NB4 (cell line): ENCODE measurements at regions not wholly inside any gene's neighbourhood (a gene's known extent, or its start where the extent isn't known, plus 50 kb on each side); places are given as distances from the start of the nearest gene placed in this dataset.

Experiments used
- DNase-seq: peaks from one replicate; pipeline ENCODE4 v3.0.0; 2010; ENCODE audit warnings: low read depth
- H3K4me3 ChIP-seq: one replicate; pipeline ENCODE4 v1.5.1; 2011; ENCODE audit warnings: mild to moderate bottlenecking, low read depth, low read length, moderate library complexity
- CTCF ChIP-seq: IDR thresholded peaks from one replicate; pipeline ENCODE4 v1.5.1; 2012; ENCODE audit warnings: low read depth, low read length
- MAX ChIP-seq: IDR thresholded peaks from 2 replicates; pipeline ENCODE4 v1.6.1; 2011; ENCODE audit warnings: low read depth, low read length
- MYC ChIP-seq: IDR thresholded peaks from 2 replicates; pipeline ENCODE4 v1.6.1; 2011; ENCODE audit warnings: low read depth, low read length
- POLR2A ChIP-seq: IDR thresholded peaks from 2 replicates; pipeline ENCODE4 v1.6.1; 2011; ENCODE audit warnings: mild to moderate bottlenecking; ENCODE audit not compliant: insufficient read length; ENCODE audit errors: extremely low read depth

DNA sequence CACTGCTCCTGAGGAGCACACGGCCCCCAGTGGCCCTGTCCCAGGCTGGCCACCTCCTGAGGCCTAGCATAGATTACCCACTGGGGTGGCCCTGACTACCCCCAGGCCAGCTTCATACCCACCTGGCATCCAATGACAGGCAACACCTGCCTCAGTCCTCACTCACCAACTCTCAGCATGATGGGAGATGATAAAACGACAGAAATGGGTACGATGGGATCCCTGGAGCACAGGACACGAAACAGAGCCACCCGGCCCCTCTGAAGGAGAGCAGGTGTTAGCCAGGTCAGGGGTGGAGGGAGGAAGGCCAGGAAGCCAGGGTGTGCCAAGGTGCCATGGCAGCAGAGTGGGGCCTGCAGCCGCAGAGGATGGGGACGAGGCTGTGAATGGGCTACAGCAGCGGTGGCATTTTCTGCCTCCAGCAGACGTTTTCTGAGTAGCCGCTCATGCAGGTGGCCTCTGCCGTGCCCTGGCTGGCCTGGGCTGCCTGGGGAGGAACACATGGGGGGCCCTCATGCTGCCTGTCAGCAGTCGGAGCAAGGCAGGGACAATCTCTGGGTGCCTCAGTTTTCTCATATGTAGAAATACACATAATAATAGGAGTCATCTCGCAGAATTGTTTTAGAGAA is 50.2 kb upstream of the FGF3 start:
- no peak overlapping the region for H3K4me3 ChIP-seq
- DNase-seq = no peak
- TF ChIP-seq POLR2A (no peak), MAX (no peak), MYC (no peak), CTCF (no peak)

GRCh38 chr11:69870766-69871165 is 51.5 kb upstream of the FGF3 start:
- no peak overlapping the region for H3K4me3 ChIP-seq
- TF ChIP-seq POLR2A (no peak), MAX (no peak), MYC (no peak), CTCF (no peak)
- peak; percentile 23 for DNase-seq

DNA sequence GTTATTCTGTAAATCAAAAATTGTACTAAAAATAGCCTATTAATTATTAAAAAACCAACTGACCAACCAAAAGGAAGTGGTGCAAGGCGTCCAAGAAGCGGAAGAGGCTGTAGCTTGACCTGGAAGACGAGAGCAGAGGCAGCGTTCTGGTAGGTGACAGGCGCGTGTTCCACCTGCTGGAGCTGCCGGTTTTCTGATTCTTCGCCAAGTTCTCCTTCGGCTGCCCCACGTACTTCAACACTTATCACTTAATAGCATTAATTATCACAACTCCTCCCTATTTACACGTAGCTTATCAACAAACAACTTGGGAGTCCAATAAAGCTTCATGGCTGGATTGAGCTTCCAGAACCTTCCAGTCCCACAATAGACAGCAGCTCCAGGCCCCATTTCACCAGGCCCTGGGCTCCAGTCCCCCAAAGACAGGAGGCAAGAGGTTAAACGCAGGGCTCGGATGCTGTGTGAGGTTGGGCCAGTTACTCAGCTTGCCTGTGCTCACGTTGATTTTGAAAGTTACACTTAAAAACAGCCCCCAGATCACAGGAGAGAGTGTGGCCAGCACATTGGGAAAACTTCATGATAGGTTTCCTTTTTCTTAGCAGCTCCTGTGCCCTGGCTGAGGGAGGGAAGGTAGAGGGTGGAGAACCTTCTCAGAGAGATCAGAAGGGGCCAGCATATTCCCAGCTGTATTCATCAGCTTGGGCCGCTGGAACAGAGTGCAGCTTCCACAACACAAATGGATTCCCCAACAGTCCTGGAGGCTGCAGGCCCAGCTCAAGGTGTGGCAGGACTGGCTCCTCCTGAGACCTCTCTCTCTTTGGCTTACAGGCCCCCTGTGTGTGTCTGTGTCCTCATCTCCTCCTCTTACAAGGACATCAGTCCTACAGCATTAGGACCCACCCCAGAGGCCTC is 54.2 kb upstream of the FGF3 start:
- TF ChIP-seq MAX (no peak), POLR2A (no peak), MYC (no peak), CTCF (no peak)
- DNase-seq = no peak
- H3K4me3 ChIP-seq = no peak overlapping the region

- DNase-seq = no peak
- TF ChIP-seq CTCF (no peak), POLR2A (no peak), MYC (no peak), MAX (no peak)
- no peak overlapping the region for H3K4me3 ChIP-seq
Observed at GRCh38 chr11:69874178-69874983, 55.2 kb upstream of the FGF3 start.

DNA sequence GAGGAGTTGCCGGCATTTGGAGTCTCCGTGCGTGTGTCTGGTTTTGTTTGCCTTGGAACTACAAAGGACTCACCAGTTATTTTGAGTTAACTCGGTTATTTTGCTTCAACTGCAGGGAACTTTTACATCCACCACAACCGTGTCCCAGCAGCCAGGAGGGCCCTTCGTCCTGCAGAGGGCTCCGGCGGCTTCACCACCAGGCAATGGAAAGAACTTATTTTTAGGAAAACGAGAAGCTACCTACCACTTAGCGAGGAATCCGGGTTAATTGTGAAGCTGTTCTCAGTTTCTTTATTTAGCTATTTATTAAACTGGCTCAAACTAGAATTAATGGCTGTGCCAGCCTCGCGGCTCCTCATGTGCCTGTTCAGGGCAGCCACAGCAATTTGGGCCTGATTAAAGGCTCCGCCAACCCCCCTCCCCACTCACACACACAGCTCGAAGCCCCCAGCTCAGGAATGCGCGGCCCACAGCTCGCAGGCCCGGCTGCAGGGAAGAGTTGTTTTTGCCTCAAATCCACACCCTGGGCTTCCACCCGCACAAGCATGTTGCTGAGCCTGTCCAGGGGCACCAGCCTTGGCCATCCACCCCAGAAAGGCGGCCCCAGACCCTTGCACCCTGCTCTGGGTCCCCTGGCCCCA is 55.9 kb upstream of the FGF3 start:
- TF ChIP-seq MYC (no peak), MAX (no peak), CTCF (no peak), POLR2A (no peak)
- no peak for DNase-seq
- H3K4me3 ChIP-seq = no peak overlapping the region
